Ureter (tissue), 1 donor: ENCODE measurements at regions not wholly inside any gene's neighbourhood (a gene's known extent, or its start where the extent isn't known, plus 50 kb on each side); places are given as distances from the start of the nearest gene placed in this dataset.

Experiments used
- DNase-seq: peaks from one replicate; pipeline ENCODE4 v3.0.0-alpha.2; 2020; ENCODE audit warnings: low spot score
- donor health status: DM: yes; HTN: yes; CAD: no.

DNA sequence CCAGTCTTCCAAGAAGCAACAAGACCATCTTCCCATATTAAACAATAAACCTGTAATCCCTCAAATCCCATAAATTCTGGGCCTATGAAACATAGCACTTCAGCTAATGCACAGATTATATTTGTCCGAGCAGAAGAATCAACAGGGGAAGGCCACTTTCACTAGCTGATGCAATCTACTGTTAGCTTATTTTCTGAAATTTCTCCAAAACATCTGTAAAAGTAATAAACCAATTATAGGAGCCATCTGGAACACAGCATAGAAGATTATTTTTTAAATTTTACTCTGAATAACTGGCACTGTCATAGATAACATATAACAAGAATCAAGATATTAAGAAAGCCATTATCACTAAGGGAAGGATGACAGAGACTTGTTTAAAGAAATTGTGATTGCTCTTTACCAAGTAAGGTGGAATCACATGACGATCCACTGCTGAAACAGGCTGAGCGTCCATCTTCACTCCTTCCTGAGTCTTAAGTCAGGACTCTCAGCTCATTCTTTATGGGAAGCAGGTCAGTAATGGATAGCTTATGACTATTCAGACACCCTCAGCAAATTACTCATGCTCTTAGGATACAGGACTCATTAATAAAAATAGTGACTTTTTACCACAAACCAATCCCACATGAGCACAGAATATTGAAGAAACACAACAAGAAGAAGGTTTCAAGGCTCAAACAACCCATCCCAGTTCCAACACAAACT, 719.5 kb downstream of the XPNPEP1 start:
- no peak for DNase-seq

DNA sequence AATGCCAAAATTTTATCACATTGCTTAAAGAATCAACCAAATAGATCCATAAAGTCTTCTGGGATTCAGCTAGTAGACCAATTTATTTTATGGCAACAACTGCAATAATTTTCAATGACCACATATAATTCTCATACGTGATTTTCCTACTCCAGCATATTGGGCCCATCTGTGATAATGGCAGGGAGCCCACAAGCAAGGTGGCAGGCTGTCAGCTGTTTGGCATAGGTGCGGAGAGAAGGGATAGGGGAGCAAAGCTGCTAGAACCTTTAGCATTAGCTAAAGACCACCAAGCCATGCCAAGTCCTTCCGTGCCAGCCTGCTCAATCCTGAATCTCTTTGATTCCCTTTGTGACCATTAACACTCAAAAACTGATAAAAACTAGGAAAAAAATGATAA, 721.2 kb downstream of the XPNPEP1 start:
- DNase-seq, result no peak

GRCh38 chr10:109200646-109201045, 722.7 kb downstream of the XPNPEP1 start:
- DNase-seq, result no peak

DNA sequence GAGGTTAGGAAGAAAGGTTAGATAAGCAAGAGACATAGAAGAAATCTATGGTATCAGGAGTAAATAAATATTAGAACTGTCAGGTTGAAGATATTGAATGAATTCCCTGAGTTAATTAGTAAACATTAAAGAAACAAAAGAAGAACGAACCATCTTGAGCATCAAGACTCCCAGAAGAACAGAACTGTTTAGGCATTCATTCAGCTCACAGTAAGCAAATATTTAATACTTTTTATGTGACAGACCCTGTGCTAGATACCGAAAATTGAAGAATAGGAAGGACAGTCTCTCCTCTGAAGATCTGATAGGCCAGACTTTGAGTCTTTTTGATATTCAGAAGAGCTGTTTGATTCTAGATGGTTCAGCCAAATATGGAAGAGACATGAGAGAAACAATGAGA, 731.5 kb downstream of the XPNPEP1 start:
- DNase-seq, result no peak

GRCh38 chr10:109191341-109191740, 732.0 kb downstream of the XPNPEP1 start:
- no peak for DNase-seq

- no peak for DNase-seq
Measured at GRCh38 chr10:109187677-109188076, 735.6 kb downstream of the XPNPEP1 start.

- DNase-seq, result no peak
Measured at GRCh38 chr10:109183366-109183765, 739.9 kb downstream of the XPNPEP1 start.

GRCh38 chr10:109178591-109178990, 744.7 kb downstream of the XPNPEP1 start:
- no peak for DNase-seq

- no peak for DNase-seq
Measured at GRCh38 chr10:109174526-109174925, 748.8 kb downstream of the XPNPEP1 start.

DNA sequence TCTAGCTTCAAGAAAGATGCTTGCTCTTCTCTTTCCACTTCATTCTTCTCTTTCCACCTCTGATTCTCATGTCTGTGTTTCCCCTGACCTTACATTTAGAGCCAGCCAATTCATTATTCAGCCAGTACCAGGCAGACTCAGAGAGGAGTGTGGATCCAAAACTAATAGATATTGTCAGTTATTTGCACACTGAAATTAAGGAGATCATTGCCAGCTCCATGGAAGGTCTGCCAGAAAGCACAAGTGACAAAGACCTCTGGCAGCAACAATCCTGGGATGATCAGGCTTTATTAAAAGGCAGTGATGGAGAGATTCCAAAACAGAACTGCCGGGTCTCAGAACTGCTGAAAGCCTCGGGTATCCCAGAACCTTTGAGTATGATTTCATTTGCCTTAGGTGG, 749.4 kb downstream of the XPNPEP1 start:
- no peak for DNase-seq

- DNase-seq, result no peak
Measured at GRCh38 chr10:109173121-109173520, 750.2 kb downstream of the XPNPEP1 start.

DNA sequence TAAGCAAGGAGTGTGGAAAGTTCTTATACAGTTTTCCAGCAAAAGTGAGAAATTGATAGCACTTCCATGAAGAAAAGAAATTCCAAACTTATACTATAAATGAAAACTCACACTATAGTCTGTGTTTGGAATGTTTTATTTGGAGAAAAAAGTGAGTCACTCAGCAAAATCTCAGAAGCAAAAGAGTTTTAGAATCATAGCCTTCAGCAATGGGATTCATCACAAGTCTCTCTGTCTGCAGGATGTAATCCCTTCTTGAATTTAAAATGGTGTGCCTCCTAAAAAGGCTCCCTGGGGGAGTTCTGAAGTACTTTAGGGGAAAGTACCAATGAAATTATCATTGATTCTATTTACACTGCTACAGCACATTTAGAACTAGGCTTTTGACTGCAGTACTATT, 756.4 kb downstream of the XPNPEP1 start:
- no peak for DNase-seq

- no peak for DNase-seq
Measured at GRCh38 chr10:109159351-109159750, 764.0 kb downstream of the XPNPEP1 start.

GRCh38 chr10:109156396-109156795, 766.9 kb downstream of the XPNPEP1 start:
- DNase-seq, result no peak

DNA sequence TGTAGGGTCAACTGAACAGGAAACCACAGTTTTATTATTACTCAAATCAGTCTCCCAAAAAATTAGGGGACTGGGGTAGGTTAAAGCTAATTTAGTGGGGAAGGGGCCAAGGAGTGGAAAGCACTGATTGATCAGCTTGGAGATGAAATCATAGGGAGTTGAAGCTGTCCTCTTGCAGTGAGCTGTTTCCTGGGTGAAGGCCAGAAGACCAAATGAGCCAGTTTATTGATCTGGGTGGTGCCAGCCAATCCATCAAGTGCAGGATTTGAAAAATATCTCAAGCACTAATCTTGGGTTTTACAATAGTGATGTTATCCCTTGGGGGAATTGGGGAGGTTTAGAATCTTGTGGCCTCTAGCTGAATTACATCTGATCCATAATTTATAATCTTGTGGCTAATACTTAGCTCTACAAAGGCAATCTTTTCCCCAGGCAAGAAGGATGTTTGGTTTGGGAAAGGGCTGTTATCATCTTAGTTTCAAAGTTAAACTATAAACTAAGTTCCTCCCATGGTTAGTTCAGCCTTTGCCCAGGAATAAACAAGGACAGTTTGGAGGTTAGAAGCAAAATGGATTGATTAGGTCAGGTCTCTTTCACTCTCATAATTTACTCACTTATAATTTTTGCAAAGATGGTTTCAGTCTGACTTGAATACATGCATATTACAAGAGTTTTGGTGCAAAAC, 773.5 kb downstream of the XPNPEP1 start:
- DNase-seq, result no peak

GRCh38 chr10:109127363-109127762, 795.9 kb downstream of the XPNPEP1 start:
- DNase-seq, result no peak

DNA sequence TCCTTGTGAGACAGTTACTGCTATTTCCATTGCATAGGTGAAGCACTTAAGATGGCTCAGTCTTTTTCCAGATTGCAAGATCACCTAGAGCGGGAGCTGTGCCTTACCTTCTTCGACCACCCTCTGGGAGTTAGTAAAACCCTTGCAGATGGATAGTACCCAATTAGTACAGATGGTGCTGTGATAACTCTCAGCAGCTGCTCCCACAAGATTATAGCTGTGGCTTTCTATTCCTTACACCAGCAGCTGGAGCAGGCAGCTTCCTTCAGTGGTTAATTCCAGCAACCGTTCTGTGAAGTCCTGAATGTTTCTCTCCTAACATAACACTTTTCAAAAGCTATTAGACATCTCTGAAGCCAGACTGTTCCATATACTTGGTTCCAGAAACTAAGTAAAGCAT, 796.8 kb downstream of the XPNPEP1 start:
- DNase-seq, result no peak

- DNase-seq, result no peak
Measured at GRCh38 chr10:109126016-109126415, 797.3 kb downstream of the XPNPEP1 start.

DNA sequence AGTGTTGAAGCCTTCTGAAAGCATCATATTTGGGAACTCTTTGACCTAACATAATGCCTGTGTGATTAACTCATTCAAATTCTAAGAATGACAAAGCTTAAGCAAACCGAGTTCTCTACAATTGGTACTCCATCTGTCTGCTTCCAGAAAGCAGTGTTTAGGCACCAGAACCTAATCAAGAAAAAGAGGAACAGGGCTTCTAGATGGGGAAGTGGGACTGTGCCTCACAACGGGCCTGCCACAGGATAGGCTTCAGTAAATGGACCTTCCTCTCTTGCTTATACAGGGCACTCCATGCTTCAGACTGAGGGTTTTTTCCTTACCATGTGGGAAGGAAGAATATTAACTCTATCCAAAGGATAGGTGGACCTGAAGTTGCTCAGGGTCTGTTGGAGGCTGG, 808.1 kb downstream of the XPNPEP1 start:
- DNase-seq, result no peak

GRCh38 chr10:109114579-109114978, 808.7 kb downstream of the XPNPEP1 start:
- no peak for DNase-seq

DNA sequence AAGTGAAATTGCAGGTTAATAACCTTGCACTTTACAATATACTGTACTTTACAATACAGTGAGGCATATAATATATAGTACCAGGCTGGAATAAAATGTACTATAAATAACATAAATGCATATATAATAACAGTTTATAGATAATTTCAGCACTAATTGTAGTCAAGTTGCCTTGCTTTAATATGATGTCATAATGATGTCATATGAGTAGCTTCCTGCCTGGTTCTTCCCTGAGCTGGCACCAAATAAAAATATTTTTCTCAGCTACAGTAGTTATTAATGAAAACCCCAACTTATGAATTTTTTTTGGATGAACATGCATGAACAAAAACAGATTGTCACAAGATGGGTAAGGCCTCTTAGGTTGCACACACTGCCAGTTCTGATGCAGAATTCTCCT, 816.7 kb downstream of the XPNPEP1 start:
- DNase-seq, result no peak

DNA sequence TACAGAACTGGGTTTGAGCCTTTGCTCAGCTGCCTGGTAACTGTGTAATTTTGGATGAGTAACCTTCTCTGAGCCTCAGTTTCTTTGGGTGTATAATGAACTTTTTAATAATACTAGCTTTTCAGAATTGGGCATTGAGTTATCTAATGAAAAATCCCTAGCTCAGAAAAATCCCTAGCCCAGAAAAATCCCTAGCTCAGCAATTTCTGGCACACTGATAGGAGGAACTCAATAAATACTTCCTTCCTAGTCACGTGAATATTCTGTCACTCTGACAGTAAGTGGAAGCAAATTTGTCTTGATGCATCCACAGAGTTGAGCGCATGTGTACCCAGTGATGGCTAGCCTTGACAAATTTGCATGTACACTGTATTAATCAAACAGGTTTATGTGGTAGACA, 817.6 kb downstream of the XPNPEP1 start:
- no peak for DNase-seq

DNA sequence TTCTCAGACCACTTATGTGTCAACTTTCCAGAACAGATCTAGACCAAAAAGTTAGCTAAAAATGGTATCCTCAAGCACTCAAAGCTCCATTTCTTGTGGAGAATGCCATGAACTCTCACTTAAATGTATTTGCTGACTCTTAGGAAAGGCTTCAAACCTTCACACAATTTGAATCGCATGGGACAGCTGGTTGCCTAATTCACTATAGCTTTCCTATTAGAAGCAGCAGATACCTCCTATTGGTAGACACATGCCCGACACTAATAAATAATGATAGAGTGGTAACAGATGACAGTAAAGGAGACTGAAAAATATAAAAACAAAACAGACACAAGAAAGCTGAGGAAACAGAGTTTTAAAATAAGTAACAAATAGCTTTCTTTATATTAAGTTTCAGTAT, 818.5 kb downstream of the XPNPEP1 start:
- DNase-seq, result no peak

GRCh38 chr10:109103278-109103677, 820.0 kb downstream of the XPNPEP1 start:
- DNase-seq, result no peak
